H1 (cell line): ENCODE measurements at regions not wholly inside any gene's neighbourhood (a gene's known extent, or its start where the extent isn't known, plus 50 kb on each side); places are given as distances from the start of the nearest gene placed in this dataset.

Experiments used
- CTCF ChIA-PET: fragments of 300-600 bp; sonication (Branson Sonifier 250); formaldehyde crosslinking; loops from one replicate; lab custom pipeline; 2021; ENCODE audit not compliant: partially characterized antibody; lab: Charles Lee
- POLR2A ChIA-PET: fragments of 300-600 bp; sonication (Branson Sonifier 250); formaldehyde crosslinking; loops from one replicate; lab custom pipeline; 2021; ENCODE audit warnings: inconsistent platforms; ENCODE audit not compliant: partially characterized antibody; lab: Charles Lee
- DNase-seq, 2 experiments: peaks; one replicate each; pipeline versions ENCODE4 v3.0.0 to v3.0.0-alpha.2; 2010 to 2022; ENCODE audit warnings: low spot score in 2 of 2, low read depth in 1 of 2, mixed read lengths in 1 of 2
- FAIRE-seq: peaks from 2 replicates; lab custom pipeline; 2011; peaks lifted over from hg19 to GRCh38; lab: Jason Lieb, UNC
- H2AFZ ChIP-seq: 2 replicates; pipeline ENCODE4 v1.8.1; 2012; ENCODE audit warnings: low read length, inconsistent platforms
- H2AK5ac ChIP-seq: 2 replicates; pipeline ENCODE4 v1.6.1; 2013; ENCODE audit warnings: low read depth, low read length
- H2BK120ac ChIP-seq: replicated peaks from 2 replicates; pipeline ENCODE3; 2013; ENCODE audit warnings: low read depth, low read length, inconsistent platforms
- H2BK12ac ChIP-seq: 2 replicates; pipeline ENCODE4 v1.6.1; 2013; ENCODE audit warnings: low read depth, low read length
- H2BK15ac ChIP-seq: 2 replicates; pipeline ENCODE4 v1.6.1; 2013; ENCODE audit warnings: low read length
- H2BK20ac ChIP-seq: 2 replicates; pipeline ENCODE4 v1.6.1; 2013; ENCODE audit warnings: low read length
- H2BK5ac ChIP-seq: 2 replicates; pipeline ENCODE4 v1.6.1; 2013; ENCODE audit warnings: low read depth, low read length
- H3K14ac ChIP-seq: 2 replicates; pipeline ENCODE4 v1.6.1; 2013; ENCODE audit warnings: inconsistent platforms; ENCODE audit not compliant: insufficient read length
- H3K18ac ChIP-seq: 2 replicates; pipeline ENCODE4 v1.6.1; 2013; ENCODE audit warnings: low read length; ENCODE audit errors: extremely low read depth
- H3K23ac ChIP-seq: 2 replicates; pipeline ENCODE4 v1.6.1; 2013; ENCODE audit warnings: inconsistent platforms; ENCODE audit not compliant: insufficient read length
- H3K23me2 ChIP-seq: 2 replicates; pipeline ENCODE4 v1.6.1; 2013; ENCODE audit warnings: low read depth, low read length
- H3K27ac ChIP-seq: 2 replicates; pipeline ENCODE4 v1.6.1; 2011; ENCODE audit warnings: low read depth, low read length, inconsistent platforms
- H3K27me3 ChIP-seq, 4 experiments: replicated peaks in 1 of 4; 1 replicate in 1 of 4; 2 replicates in 3 of 4; pipeline versions ENCODE4 v1.6.1 to v1.8.1; 2011 to 2013; ENCODE audit warnings: low read length in 3 of 4, mild to moderate bottlenecking in 3 of 4, inconsistent platforms in 2 of 4, mixed read lengths in 2 of 4, moderate library complexity in 1 of 4; ENCODE audit not compliant: control insufficient read depth in 3 of 4, insufficient read depth in 3 of 4; ENCODE audit errors: extremely low read depth in 1 of 4
- H3K36me3 ChIP-seq, 4 experiments: 2 replicates each; pipeline versions ENCODE4 v1.6.1 to v1.8.1; 2011 to 2013; ENCODE audit warnings: mild to moderate bottlenecking in 4 of 4, low read length in 3 of 4, moderate library complexity in 2 of 4, control low read depth in 1 of 4, inconsistent platforms in 1 of 4; ENCODE audit not compliant: insufficient read depth in 4 of 4, control insufficient read depth in 2 of 4
- H3K4ac ChIP-seq: replicated peaks from 2 replicates; pipeline ENCODE3; 2013; ENCODE audit warnings: low read length, low read depth, mixed read lengths, inconsistent platforms; ENCODE audit not compliant: insufficient read length
- H3K4me1 ChIP-seq, 4 experiments: replicated peaks in 1 of 4; 1 replicate in 1 of 4; 2 replicates in 3 of 4; pipeline versions ENCODE4 v1.6.1 to v1.8.1; 2011 to 2013; ENCODE audit warnings: low read length in 3 of 4, inconsistent platforms in 2 of 4, mixed read lengths in 1 of 4; ENCODE audit not compliant: insufficient read depth in 4 of 4, control insufficient read depth in 3 of 4
- H3K4me2 ChIP-seq, 2 experiments: 2 replicates each; pipeline versions ENCODE4 v1.6.1 to v1.8.1; 2011 to 2013; ENCODE audit warnings: low read depth in 2 of 2, low read length in 2 of 2, control low read depth in 1 of 2, inconsistent platforms in 1 of 2, mild to moderate bottlenecking in 1 of 2; ENCODE audit not compliant: insufficient read depth in 1 of 2
- H3K4me3 ChIP-seq, 4 experiments: fragments of 200-600, 300-600 bp in 1 of 4; sonication (generic), shearing (Covaris generic), sonication (Bioruptor Twin) in 1 of 4; 2 replicates each; pipeline versions ENCODE4 v1.5.1 to v1.8.1; 2011 to 2016; ENCODE audit warnings: low read length in 4 of 4, low read depth in 3 of 4, control low read depth in 2 of 4, inconsistent platforms in 2 of 4, mild to moderate bottlenecking in 2 of 4, mixed read lengths in 1 of 4, moderate library complexity in 1 of 4; ENCODE audit not compliant: insufficient read depth in 2 of 4; ENCODE audit errors: extremely low read depth in 1 of 4
- H3K56ac ChIP-seq: replicated peaks from 2 replicates; pipeline ENCODE3; 2013; ENCODE audit warnings: low read depth, mild to moderate bottlenecking, mixed read lengths, low read length, inconsistent platforms; ENCODE audit not compliant: insufficient read length
- H3K79me1 ChIP-seq: 2 replicates; pipeline ENCODE4 v1.6.1; 2013; ENCODE audit warnings: low read depth, low read length, control low read depth
- H3K79me2 ChIP-seq, 2 experiments: 2 replicates each; pipeline versions ENCODE4 v1.6.1 to v1.8.1; 2012 to 2013; ENCODE audit warnings: low read length in 2 of 2, mild to moderate bottlenecking in 2 of 2, inconsistent platforms in 1 of 2; ENCODE audit not compliant: insufficient read depth in 2 of 2, control insufficient read depth in 1 of 2
- H3K9ac ChIP-seq, 4 experiments: replicated peaks in 1 of 4; 1 replicate in 1 of 4; 2 replicates in 3 of 4; pipeline versions ENCODE4 v1.6.1 to v1.8.1; 2011 to 2013; ENCODE audit warnings: low read depth in 3 of 4, low read length in 3 of 4, control low read depth in 2 of 4, mild to moderate bottlenecking in 2 of 4, moderate library complexity in 2 of 4, inconsistent platforms in 1 of 4; ENCODE audit errors: extremely low read depth in 1 of 4
- H3K9me3 ChIP-seq, 2 experiments: 2 replicates each; pipeline versions ENCODE4 v1.6.1 to v1.8.1; 2012 to 2013; ENCODE audit warnings: mild to moderate bottlenecking in 2 of 2, moderate library complexity in 2 of 2, control low read depth in 1 of 2, inconsistent platforms in 1 of 2, low read depth in 1 of 2, low read length in 1 of 2, mixed read lengths in 1 of 2; ENCODE audit not compliant: insufficient read depth in 2 of 2
- H4K20me1 ChIP-seq, 2 experiments: replicated peaks in 1 of 2; 2 replicates each; pipeline versions ENCODE3 to v1.8.1; 2011 to 2013; ENCODE audit warnings: inconsistent platforms in 2 of 2, low read length in 2 of 2, mild to moderate bottlenecking in 1 of 2; ENCODE audit not compliant: insufficient read depth in 2 of 2, control insufficient read depth in 1 of 2
- H4K5ac ChIP-seq: 2 replicates; pipeline ENCODE4 v1.6.1; 2013; ENCODE audit warnings: low read length, low read depth, mixed read lengths, inconsistent platforms; ENCODE audit not compliant: insufficient read length
- H4K8ac ChIP-seq: 2 replicates; pipeline ENCODE4 v1.8.0; 2013; ENCODE audit warnings: mild to moderate bottlenecking, moderate library complexity, low read length, inconsistent platforms; ENCODE audit not compliant: insufficient read depth; ENCODE audit errors: extremely low read depth
- H4K91ac ChIP-seq: replicated peaks from 2 replicates; pipeline ENCODE3; 2013; ENCODE audit warnings: low read length, mixed read lengths, inconsistent platforms; ENCODE audit not compliant: insufficient read length
- CHD2 ChIP-seq: IDR thresholded peaks from 2 replicates; pipeline ENCODE4 v1.6.1; 2012; ENCODE audit warnings: low read length, improper control_type of control experiment
- GABPA ChIP-seq: IDR thresholded peaks from 2 replicates; pipeline ENCODE4 v1.6.1; 2011; ENCODE audit warnings: mild to moderate bottlenecking, low read length, moderate library complexity, borderline replicate concordance; ENCODE audit not compliant: insufficient read depth
- JUND ChIP-seq: IDR thresholded peaks from 2 replicates; pipeline ENCODE4 v1.6.1; 2011; ENCODE audit warnings: mild to moderate bottlenecking, improper control_type of control experiment, low read length
- KDM4A ChIP-seq: IDR thresholded peaks from one replicate; pipeline ENCODE4 v1.7.1; 2012; ENCODE audit warnings: low read depth, mild to moderate bottlenecking, moderate library complexity, low read length, inconsistent platforms; ENCODE audit not compliant: severe bottlenecking
- POLR2A ChIP-seq, 2 experiments: IDR thresholded peaks; 1 replicate in 1 of 2; 2 replicates in 1 of 2; pipeline ENCODE4 v1.6.1; 2011; ENCODE audit warnings: low read depth in 2 of 2, low read length in 2 of 2, mild to moderate bottlenecking in 2 of 2; ENCODE audit errors: control extremely low read depth in 1 of 2
- SAP30 ChIP-seq: fragments of 300-600 bp; sonication (generic); IDR thresholded peaks from 2 replicates; pipeline ENCODE4 v1.7.1; 2012; ENCODE audit warnings: low read length, moderate library complexity, mild to moderate bottlenecking, inconsistent platforms; ENCODE audit not compliant: insufficient read depth, insufficient replicate concordance
- SRF ChIP-seq: IDR thresholded peaks from 2 replicates; pipeline ENCODE4 v1.6.1; 2011; ENCODE audit warnings: mild to moderate bottlenecking, low read depth, low read length, moderate library complexity
- TAF7 ChIP-seq: optimal IDR thresholded peaks from 2 replicates; pipeline ENCODE3; 2011; ENCODE audit warnings: low read depth, mild to moderate bottlenecking, inconsistent platforms, low read length, moderate library complexity, borderline replicate concordance
- TEAD4 ChIP-seq: IDR thresholded peaks from 2 replicates; pipeline ENCODE4 v1.6.1; 2012; ENCODE audit warnings: low read depth, low read length, inconsistent platforms, mixed read lengths
- ZNF274 ChIP-seq: IDR thresholded peaks from 2 replicates; pipeline ENCODE4 v1.7.0; 2012; ENCODE audit warnings: low read length, borderline replicate concordance; ENCODE audit errors: extremely low read depth
- WGBS, 2 experiments: shearing (Covaris generic) in 1 of 2; methylation state at CpG; one replicate each; pipeline versions ENCODE4 v1.1.6 to v1.1.7; 2013 to 2015; ENCODE audit warnings: low lambda C conversion rate in 2 of 2, mixed read lengths in 2 of 2, inconsistent platforms in 1 of 2, low coverage in 1 of 2, missing lambda C conversion rate in 1 of 2; ENCODE audit not compliant: insufficient replicate concordance in 2 of 2, insufficient coverage in 1 of 2, insufficient read length in 1 of 2; ENCODE audit errors: extremely low coverage in 1 of 2, missing lambda C conversion rate in 1 of 2; 5-methylcytosine and 5-hydroxymethylcytosine counted together
- TF ChIP-seq, protein P1 (sequence below): IDR thresholded peaks from 2 replicates; pipeline ENCODE4 v1.6.1; 2012; ENCODE audit warnings: inconsistent platforms
- TF ChIP-seq, protein P2 (sequence below): IDR thresholded peaks from 2 replicates; pipeline ENCODE4 v1.6.1; 2011; ENCODE audit warnings: low read length, improper control_type of control experiment

DNA sequence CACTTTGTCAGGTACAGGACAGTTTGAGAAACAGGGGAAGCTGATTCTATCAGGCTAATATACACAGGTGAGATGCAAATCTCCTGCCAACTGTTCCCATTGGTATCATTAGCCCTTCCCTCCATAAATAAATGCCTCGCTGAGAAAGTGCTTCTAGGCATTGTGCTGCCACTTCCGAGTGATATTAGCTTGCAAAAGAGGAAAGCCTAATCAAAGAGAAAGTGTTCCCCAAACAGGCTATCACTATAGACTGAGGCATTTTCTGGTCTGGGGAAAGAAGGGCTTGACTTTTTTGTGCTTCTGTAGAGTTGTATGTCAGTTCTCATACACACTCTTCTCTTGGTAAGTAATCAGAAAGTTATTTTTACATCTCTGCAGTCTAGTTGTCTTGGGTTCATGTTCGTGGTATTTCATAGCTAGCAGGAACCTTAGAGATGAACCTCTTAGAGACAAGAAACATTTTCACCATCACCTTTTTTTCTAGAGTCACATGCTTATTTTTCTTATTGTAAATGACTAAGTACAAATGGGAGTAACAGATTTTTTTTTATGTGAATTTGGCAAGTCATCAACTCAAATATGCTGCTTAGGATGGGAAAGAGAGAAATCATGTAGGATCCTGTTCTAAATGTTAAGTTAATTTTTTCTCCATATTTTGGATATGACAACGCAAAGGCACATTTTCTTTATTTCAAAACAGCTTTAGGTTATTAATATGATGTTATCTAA is 1009.8 kb downstream of the ADGRL3 start:
- Histone ChIP-seq H3K4me1 (peaks cover 0 to 3% (median 0%) of the 10 kb centered on the region in 4 experiments; a peak in 2 of 7 replicates), H4K5ac (no peak overlapping the region), H2BK15ac (no peak overlapping the region), H3K79me2 (no peaks in the 10 kb centered on the region), H2AK5ac (no peak overlapping the region), H2BK20ac (no peak overlapping the region), H3K9me3 (no peaks in the 10 kb centered on the region), H3K9ac (no peak overlapping the region), H3K36me3 (no peaks in the 10 kb centered on the region), H3K4me3 (no peak overlapping the region), H3K56ac (no peak overlapping the region), H3K23ac (no peak overlapping the region), H4K20me1 (no peaks in the 10 kb centered on the region), H2AFZ (0 out of 2 replicates have a peak overlapping the region, but pooled peaks have one; percentile 2), H2BK120ac (no peak overlapping the region), H4K8ac (no peak overlapping the region), H3K4ac (no peak overlapping the region), H2BK5ac (no peak overlapping the region), H2BK12ac (no peak overlapping the region), H3K23me2 (no peaks in the 10 kb centered on the region), H3K4me2 (no peak overlapping the region), H3K79me1 (no peaks in the 10 kb centered on the region), H3K27me3 (no peaks in the 10 kb centered on the region), H3K14ac (no peak overlapping the region), H3K27ac (no peak overlapping the region), H4K91ac (no peak overlapping the region), H3K18ac (no peak overlapping the region)
- ChIA-PET POLR2A (no interaction called here), CTCF (interaction anchor here (0.6 to 1.1 kb wide), 2 partner anchors 142 to 690 kb away, joined by 3 read pairs; no protein-coding TSS in a partner anchor)
- WGBS, 2 experiments, result 72% methylated on average over 4 of the region's 4 CpGs; no CpG with 5 or more reads in 1 of the 2 experiments
- FAIRE-seq (no peak), DNase-seq (no peak)
- TF ChIP-seq GABPA (no peak), CHD2 (no peak), TAF7 (no peak), JUND (no peak), TEAD4 (no peak), SRF (no peak), POLR2A (IDR thresholded peaks at IDR 0.05; ENCODE audit: control extremely low read depth in 1 of 2, low read depth in 2 of 2, low read length in 2 of 2) (no peak), SAP30 (no peak), KDM4A (no peak), ZNF274 (no peak)
- TF ChIP-seq, protein P1, sequence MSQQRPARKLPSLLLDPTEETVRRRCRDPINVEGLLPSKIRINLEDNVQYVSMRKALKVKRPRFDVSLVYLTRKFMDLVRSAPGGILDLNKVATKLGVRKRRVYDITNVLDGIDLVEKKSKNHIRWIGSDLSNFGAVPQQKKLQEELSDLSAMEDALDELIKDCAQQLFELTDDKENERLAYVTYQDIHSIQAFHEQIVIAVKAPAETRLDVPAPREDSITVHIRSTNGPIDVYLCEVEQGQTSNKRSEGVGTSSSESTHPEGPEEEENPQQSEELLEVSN, result no peak
- TF ChIP-seq, protein P2, sequence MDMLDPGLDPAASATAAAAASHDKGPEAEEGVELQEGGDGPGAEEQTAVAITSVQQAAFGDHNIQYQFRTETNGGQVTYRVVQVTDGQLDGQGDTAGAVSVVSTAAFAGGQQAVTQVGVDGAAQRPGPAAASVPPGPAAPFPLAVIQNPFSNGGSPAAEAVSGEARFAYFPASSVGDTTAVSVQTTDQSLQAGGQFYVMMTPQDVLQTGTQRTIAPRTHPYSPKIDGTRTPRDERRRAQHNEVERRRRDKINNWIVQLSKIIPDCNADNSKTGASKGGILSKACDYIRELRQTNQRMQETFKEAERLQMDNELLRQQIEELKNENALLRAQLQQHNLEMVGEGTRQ, result no peak
